ENCODE measurements at regions not wholly inside any gene's neighbourhood (a gene's known extent, or its start where the extent isn't known, plus 50 kb on each side); places are given as distances from the start of the nearest gene placed in this dataset.
"Not testable (repeated sequence)": the region's sequence is repeated elsewhere in the genome, so short reads cannot be mapped to it uniquely, and the experiment has no call there.

DNA sequence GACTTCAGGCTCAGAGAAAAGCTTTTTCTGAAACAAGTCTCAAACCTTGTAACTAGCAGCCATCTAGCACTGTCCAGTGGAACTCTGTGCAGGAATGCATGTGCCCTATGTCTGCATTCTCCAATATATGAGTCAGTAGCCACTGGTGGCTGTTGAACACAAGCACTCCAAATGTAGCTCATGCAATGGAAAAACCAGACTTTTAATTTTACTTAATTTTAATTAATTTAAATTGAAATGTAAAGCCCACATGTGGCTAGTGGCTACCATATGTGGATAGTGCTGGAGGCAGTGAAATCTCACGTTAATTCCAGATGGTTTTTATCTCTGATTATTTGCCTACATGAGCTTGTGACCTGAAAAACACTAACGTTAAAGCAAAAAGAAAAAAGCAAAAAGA, 225.1 kb downstream of the GATA3 start:
- no peaks in the 10 kb centered on the region for H3K27me3 ChIP-seq
- H3K9me3 ChIP-seq, result no peaks in the 10 kb centered on the region
- H3K4me3 ChIP-seq (replicated peaks in 1 of 3), result no peak overlapping the region
- intact Hi-C loops (cut with DNase I), result no loop called here
- H3K36me3 ChIP-seq, result no peaks in the 10 kb centered on the region
- no peak for DNase-seq
- TF ChIP-seq POLR2A (IDR thresholded peaks at IDR 0.05), result no peak
- 81 to 87% methylated on average over 2 of the region's 2 CpGs for WGBS, 2 donors
- H3K4me1 ChIP-seq, result no peaks in the 10 kb centered on the region
- no peak overlapping the region for H3K27ac ChIP-seq

- Histone ChIP-seq H3K27me3 (no peaks in the 10 kb centered on the region), H3K9me3 (no peaks in the 10 kb centered on the region), H3K4me3 (replicated peaks in 1 of 3) (no peak overlapping the region), H3K27ac (no peak overlapping the region), H3K36me3 (no peaks in the 10 kb centered on the region), H3K4me1 (no peaks in the 10 kb centered on the region)
- DNase-seq, result no peak
- 95 to 96% methylated on average over 7 of the region's 7 CpGs for WGBS, 2 donors
- intact Hi-C loops (cut with DNase I), result no loop called here
- TF ChIP-seq, protein P1, sequence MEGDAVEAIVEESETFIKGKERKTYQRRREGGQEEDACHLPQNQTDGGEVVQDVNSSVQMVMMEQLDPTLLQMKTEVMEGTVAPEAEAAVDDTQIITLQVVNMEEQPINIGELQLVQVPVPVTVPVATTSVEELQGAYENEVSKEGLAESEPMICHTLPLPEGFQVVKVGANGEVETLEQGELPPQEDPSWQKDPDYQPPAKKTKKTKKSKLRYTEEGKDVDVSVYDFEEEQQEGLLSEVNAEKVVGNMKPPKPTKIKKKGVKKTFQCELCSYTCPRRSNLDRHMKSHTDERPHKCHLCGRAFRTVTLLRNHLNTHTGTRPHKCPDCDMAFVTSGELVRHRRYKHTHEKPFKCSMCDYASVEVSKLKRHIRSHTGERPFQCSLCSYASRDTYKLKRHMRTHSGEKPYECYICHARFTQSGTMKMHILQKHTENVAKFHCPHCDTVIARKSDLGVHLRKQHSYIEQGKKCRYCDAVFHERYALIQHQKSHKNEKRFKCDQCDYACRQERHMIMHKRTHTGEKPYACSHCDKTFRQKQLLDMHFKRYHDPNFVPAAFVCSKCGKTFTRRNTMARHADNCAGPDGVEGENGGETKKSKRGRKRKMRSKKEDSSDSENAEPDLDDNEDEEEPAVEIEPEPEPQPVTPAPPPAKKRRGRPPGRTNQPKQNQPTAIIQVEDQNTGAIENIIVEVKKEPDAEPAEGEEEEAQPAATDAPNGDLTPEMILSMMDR (IDR thresholded peaks at IDR 0.05), result no peak
- no peak for TF ChIP-seq POLR2A (IDR thresholded peaks at IDR 0.05)
These were observed 226.5 kb downstream of the GATA3 start for GRCh38 chr10:8280946-8281345.

DNA sequence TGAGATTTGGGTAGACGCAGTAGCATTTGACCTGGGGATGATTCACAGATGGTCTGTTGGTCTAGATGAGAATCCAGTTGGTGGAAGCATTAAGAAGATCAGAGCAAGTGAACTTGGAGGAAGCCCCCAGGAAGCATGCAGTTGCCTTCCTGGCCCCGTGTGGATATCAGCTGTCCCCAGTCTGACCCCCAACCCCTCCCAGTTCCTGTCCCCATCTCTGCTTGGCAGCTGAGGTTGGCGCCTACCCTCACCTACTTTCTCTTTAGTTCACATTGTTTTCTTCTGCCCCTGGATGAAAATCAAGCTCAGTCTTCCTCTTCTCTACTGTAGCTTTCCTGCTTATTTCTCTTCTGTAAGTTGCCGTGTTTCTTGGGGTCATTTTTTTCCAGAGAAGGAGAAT, 227.9 kb downstream of the GATA3 start:
- 79% methylated on average over 4 of the region's 4 CpGs for WGBS, 2 donors
- Histone ChIP-seq H3K4me1 (no peaks in the 10 kb centered on the region), H3K36me3 (no peaks in the 10 kb centered on the region), H3K9me3 (no peaks in the 10 kb centered on the region), H3K27me3 (no peaks in the 10 kb centered on the region), H3K27ac (no peak overlapping the region), H3K4me3 (replicated peaks in 1 of 3) (no peak overlapping the region)
- TF ChIP-seq, protein P1 (IDR thresholded peaks at IDR 0.05), result no peak
- no peak for TF ChIP-seq POLR2A (IDR thresholded peaks at IDR 0.05)
- no peak for DNase-seq
- intact Hi-C loops (cut with DNase I), result no loop called here

GRCh38 chr10:8283166-8283905, 228.8 kb downstream of the GATA3 start:
- H3K4me3 ChIP-seq (replicated peaks in 1 of 3), result no peak overlapping the region
- no peaks in the 10 kb centered on the region for H3K27me3 ChIP-seq
- TF ChIP-seq, protein P1 (IDR thresholded peaks at IDR 0.05), result no peak
- no peak for TF ChIP-seq POLR2A (IDR thresholded peaks at IDR 0.05)
- no peaks in the 10 kb centered on the region for H3K36me3 ChIP-seq
- intact Hi-C loops (cut with DNase I), result no loop called here
- WGBS, 2 donors, result 84 to 94% methylated on average over 7 of the region's 7 CpGs
- H3K27ac ChIP-seq, result no peak overlapping the region
- no peaks in the 10 kb centered on the region for H3K9me3 ChIP-seq
- peaks cover 3 to 7% of the 10 kb centered on the region in 2 donors for H3K4me1 ChIP-seq
- no peak for DNase-seq

- 92 to 94% methylated on average over 11 of the region's 11 CpGs for WGBS, 2 donors
- Histone ChIP-seq H3K27ac (no peak overlapping the region), H3K4me3 (replicated peaks in 1 of 3) (no peak overlapping the region), H3K4me1 (peaks cover 5 to 10% of the 10 kb centered on the region in 2 donors), H3K36me3 (no peaks in the 10 kb centered on the region), H3K27me3 (no peaks in the 10 kb centered on the region), H3K9me3 (no peaks in the 10 kb centered on the region)
- TF ChIP-seq, protein P1 (IDR thresholded peaks at IDR 0.05), result no peak
- no peak for DNase-seq
- intact Hi-C loops (cut with DNase I), result no loop called here
These were observed 229.5 kb downstream of the GATA3 start for GRCh38 chr10:8283986-8284385.

DNA sequence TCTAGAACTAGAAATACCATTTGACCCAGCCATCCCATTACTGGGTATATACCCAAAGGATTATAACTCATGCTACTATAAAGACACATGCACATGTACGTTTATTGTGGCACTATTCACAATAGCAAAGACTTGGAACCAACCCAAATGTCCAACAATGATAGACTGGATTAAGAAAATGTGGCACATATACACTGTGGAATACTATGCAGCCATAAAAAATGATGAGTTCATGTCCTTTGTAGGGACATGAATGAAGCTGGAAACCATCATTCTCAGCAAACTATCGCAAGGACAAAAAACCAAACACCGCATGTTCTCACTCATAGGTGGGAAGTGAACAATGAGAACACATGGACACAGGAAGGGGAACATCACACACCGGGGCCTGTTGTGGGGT, 231.5 kb downstream of the GATA3 start:
- H3K27me3 ChIP-seq; H3K36me3 ChIP-seq; intact Hi-C loops (cut with DNase I); H3K27ac ChIP-seq; H3K9me3 ChIP-seq; DNase-seq; H3K4me3 ChIP-seq (replicated peaks in 1 of 3): not testable (repeated sequence)
- 91 to 100% methylated on average over 3 to 4 of the region's 4 CpGs for WGBS, 2 donors
- peaks cover 5 to 17% of the 10 kb centered on the region in 2 donors for H3K4me1 ChIP-seq

Data from thyroid gland (tissue), 4 donors.